ENCODE measurements at regions not wholly inside any gene's neighbourhood (a gene's known extent, or its start where the extent isn't known, plus 50 kb on each side); places are given as distances from the start of the nearest gene placed in this dataset.

DNA sequence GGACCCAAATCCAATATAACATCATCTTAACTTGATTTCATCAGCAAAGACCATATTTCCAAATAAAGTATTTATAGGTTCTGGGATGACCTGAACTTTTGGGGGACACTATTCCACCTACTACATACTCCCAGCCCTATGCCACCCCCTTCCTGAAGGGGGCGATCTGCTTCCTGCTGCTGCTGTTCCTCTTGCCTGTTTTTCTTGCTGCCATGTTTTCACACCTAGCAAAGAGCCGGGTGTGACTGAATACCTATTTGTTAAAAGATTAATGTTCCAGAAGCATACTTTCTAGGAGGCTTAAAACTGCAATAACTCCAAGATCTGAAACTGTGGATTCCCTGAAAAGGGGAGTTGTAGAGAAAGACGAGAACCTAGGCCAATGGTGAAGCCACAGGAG is 89.7 kb downstream of the ICOS start:
- Mint-ChIP-seq H3K27me3 (ENCODE audit: low read depth) (no peaks in the 10 kb centered on the region), H3K4me1 (ENCODE audit: low read depth) (peaks cover 11% of the 10 kb centered on the region), H3K27ac (ENCODE audit: unreplicated experiment) (no peak overlapping the region), H3K36me3 (ENCODE audit: low read depth) (no peaks in the 10 kb centered on the region), H3K4me3 (ENCODE audit: unreplicated experiment) (no peak overlapping the region), H3K9me3 (ENCODE audit: low read depth) (no peaks in the 10 kb centered on the region)
- no peak for DNase-seq (ENCODE audit: low spot score)
- TF ChIP-seq, protein P1, sequence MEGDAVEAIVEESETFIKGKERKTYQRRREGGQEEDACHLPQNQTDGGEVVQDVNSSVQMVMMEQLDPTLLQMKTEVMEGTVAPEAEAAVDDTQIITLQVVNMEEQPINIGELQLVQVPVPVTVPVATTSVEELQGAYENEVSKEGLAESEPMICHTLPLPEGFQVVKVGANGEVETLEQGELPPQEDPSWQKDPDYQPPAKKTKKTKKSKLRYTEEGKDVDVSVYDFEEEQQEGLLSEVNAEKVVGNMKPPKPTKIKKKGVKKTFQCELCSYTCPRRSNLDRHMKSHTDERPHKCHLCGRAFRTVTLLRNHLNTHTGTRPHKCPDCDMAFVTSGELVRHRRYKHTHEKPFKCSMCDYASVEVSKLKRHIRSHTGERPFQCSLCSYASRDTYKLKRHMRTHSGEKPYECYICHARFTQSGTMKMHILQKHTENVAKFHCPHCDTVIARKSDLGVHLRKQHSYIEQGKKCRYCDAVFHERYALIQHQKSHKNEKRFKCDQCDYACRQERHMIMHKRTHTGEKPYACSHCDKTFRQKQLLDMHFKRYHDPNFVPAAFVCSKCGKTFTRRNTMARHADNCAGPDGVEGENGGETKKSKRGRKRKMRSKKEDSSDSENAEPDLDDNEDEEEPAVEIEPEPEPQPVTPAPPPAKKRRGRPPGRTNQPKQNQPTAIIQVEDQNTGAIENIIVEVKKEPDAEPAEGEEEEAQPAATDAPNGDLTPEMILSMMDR (IDR thresholded peaks at IDR 0.05): peak; percentile 47

DNA sequence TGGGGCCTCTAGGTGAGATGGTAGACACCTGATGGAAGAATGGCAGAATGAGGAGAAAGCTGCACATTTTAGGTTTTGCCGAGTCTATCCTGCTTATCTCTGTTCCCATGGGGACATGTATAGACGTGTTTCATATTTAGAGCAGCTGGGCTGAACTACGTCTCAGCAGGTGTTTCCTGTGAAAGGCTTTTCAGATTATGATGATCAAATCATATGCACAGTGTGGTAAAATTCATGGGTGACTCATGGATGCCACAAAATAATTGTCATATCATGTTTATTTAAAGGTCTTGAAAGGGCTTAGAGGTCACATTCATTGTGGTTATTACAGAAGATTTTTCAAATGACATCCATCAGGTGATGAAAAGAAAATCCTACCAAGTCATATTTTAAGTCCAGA is 90.5 kb downstream of the ICOS start:
- TF ChIP-seq, protein P1 (IDR thresholded peaks at IDR 0.05): no peak
- Mint-ChIP-seq H3K9me3 (ENCODE audit: low read depth) (no peaks in the 10 kb centered on the region), H3K27me3 (ENCODE audit: low read depth) (no peaks in the 10 kb centered on the region), H3K4me1 (ENCODE audit: low read depth) (peaks cover 7% of the 10 kb centered on the region), H3K36me3 (ENCODE audit: low read depth) (no peaks in the 10 kb centered on the region), H3K27ac (ENCODE audit: unreplicated experiment) (no peak overlapping the region), H3K4me3 (ENCODE audit: unreplicated experiment) (no peak overlapping the region)
- DNase-seq (ENCODE audit: low spot score): no peak

DNA sequence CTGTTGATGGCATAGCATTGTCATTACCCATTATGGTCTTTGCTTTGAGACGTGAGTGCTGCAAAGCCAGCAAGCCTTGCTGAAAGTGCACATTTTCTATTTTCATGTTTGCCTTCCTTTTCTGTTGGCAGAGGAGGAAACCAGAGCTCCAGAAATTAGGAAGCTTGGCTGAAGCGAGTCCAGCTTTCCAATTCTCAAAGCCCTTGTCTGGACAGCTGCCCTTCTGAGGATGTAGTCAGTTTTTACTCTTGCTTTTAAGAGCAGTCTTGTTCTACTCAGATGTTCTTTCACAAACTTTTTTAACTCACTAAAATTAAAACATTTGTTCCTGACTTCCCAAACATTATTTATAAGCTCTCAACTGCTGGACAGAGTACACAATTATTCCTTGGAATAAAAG is 93.8 kb downstream of the ICOS start:
- Mint-ChIP-seq H3K4me1 (ENCODE audit: low read depth) (peaks cover 4% of the 10 kb centered on the region), H3K27ac (ENCODE audit: unreplicated experiment) (no peak overlapping the region), H3K27me3 (ENCODE audit: low read depth) (no peaks in the 10 kb centered on the region), H3K9me3 (ENCODE audit: low read depth) (no peaks in the 10 kb centered on the region), H3K36me3 (ENCODE audit: low read depth) (no peaks in the 10 kb centered on the region), H3K4me3 (ENCODE audit: unreplicated experiment) (no peak overlapping the region)
- TF ChIP-seq, protein P1 (IDR thresholded peaks at IDR 0.05): no peak
- DNase-seq (ENCODE audit: low spot score): no peak

DNA sequence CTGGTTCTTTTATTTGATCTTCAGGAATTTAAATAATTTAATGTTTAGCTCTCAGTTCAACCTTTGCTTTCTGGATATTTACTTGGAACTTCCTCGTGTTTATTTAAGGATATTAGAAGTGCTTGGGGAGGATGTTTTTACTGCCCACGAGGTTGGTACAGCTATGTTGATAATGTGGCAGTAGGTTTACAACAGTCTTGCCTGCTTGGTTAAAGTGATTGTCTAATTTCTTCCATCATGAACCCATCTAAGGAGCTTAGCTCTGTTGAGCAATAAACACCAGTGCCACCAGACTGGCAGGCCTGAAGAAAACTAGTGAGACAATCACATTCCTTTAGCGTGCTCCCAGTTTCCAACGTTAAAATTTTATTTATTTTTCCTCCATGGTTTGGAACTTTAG is 94.5 kb downstream of the ICOS start:
- H3K36me3 Mint-ChIP-seq (ENCODE audit: low read depth): no peaks in the 10 kb centered on the region
- DNase-seq (ENCODE audit: low spot score): no peak
- no peaks in the 10 kb centered on the region for H3K27me3 Mint-ChIP-seq (ENCODE audit: low read depth)
- TF ChIP-seq, protein P1 (IDR thresholded peaks at IDR 0.05): no peak
- H3K9me3 Mint-ChIP-seq (ENCODE audit: low read depth): no peaks in the 10 kb centered on the region
- peaks cover 4% of the 10 kb centered on the region for H3K4me1 Mint-ChIP-seq (ENCODE audit: low read depth)
- no peak overlapping the region for H3K27ac Mint-ChIP-seq (ENCODE audit: unreplicated experiment)
- H3K4me3 Mint-ChIP-seq (ENCODE audit: unreplicated experiment): no peak overlapping the region

DNA sequence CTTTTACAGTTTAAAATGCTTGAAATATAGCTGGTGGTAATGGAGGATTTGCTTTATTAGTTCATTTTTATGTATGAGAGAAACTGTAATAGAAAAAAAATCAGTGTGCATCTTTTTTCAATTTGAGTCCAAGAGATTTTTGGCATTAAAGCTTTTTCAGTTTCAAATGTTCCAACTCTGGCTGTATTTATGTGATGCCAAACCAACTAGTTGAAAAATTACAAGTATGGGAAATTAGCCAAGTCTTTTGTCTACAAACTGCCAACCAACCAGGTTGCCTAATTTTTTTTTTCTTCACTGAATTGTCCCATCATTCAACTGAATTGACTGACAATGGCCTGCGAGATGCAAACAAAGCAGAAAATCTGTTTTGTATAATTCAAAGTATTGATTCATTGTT is 95.7 kb downstream of the ICOS start:
- Mint-ChIP-seq H3K4me1 (ENCODE audit: low read depth) (no peaks in the 10 kb centered on the region), H3K4me3 (ENCODE audit: unreplicated experiment) (no peak overlapping the region), H3K36me3 (ENCODE audit: low read depth) (no peaks in the 10 kb centered on the region), H3K27me3 (ENCODE audit: low read depth) (no peaks in the 10 kb centered on the region), H3K27ac (ENCODE audit: unreplicated experiment) (no peak overlapping the region), H3K9me3 (ENCODE audit: low read depth) (no peaks in the 10 kb centered on the region)
- TF ChIP-seq, protein P1 (IDR thresholded peaks at IDR 0.05): no peak
- DNase-seq (ENCODE audit: low spot score): no peak

All from chondrocyte (in vitro differentiated cells).